Ishikawa (cell line): ENCODE measurements at regions not wholly inside any gene's neighbourhood (a gene's known extent, or its start where the extent isn't known, plus 50 kb on each side); places are given as distances from the start of the nearest gene placed in this dataset.

ENCODE experiments used
- CEBPB ChIP-seq: IDR thresholded peaks from 2 replicates; pipeline ENCODE4 v1.6.1; 2012
- CREB1 ChIP-seq: IDR thresholded peaks from 2 replicates; pipeline ENCODE4 v1.6.1; 2012; ENCODE audit warnings: low read depth
- EGR1 ChIP-seq: IDR thresholded peaks from 2 replicates; pipeline ENCODE4 v1.6.1; 2012
- EP300 ChIP-seq: IDR thresholded peaks from 2 replicates; pipeline ENCODE4 v1.6.1; 2012; ENCODE audit warnings: borderline replicate concordance
- FOXM1 ChIP-seq: IDR thresholded peaks from 2 replicates; pipeline ENCODE4 v1.6.1; 2012; ENCODE audit warnings: low read depth, borderline replicate concordance
- NFIC ChIP-seq: IDR thresholded peaks from 2 replicates; pipeline ENCODE4 v1.6.1; 2012
- RAD21 ChIP-seq: IDR thresholded peaks from 2 replicates; pipeline ENCODE4 v1.6.1; 2012; ENCODE audit warnings: low read depth
- TAF1 ChIP-seq: IDR thresholded peaks from 2 replicates; pipeline ENCODE4 v1.6.1; 2012; ENCODE audit warnings: low read depth, mild to moderate bottlenecking
- TCF12 ChIP-seq: IDR thresholded peaks from 2 replicates; pipeline ENCODE4 v1.6.1; 2012; ENCODE audit warnings: low read depth
- TEAD4 ChIP-seq: IDR thresholded peaks from 2 replicates; pipeline ENCODE4 v1.6.1; 2012
- YY1 ChIP-seq: IDR thresholded peaks from 2 replicates; pipeline ENCODE4 v1.6.1; 2012; ENCODE audit warnings: low read depth
- ZBTB7A ChIP-seq: IDR thresholded peaks from 2 replicates; pipeline ENCODE4 v1.6.1; 2012; ENCODE audit warnings: low read depth
- TF ChIP-seq, protein P1 (sequence below): IDR thresholded peaks from 2 replicates; pipeline ENCODE4 v1.6.1; 2012; ENCODE audit warnings: low read depth, mild to moderate bottlenecking
- TF ChIP-seq, protein P2 (sequence below): IDR thresholded peaks from 2 replicates; pipeline ENCODE4 v1.6.1; 2012
- TF ChIP-seq, protein P3 (sequence below): IDR thresholded peaks from 2 replicates; pipeline ENCODE4 v1.6.1; 2012

DNA sequence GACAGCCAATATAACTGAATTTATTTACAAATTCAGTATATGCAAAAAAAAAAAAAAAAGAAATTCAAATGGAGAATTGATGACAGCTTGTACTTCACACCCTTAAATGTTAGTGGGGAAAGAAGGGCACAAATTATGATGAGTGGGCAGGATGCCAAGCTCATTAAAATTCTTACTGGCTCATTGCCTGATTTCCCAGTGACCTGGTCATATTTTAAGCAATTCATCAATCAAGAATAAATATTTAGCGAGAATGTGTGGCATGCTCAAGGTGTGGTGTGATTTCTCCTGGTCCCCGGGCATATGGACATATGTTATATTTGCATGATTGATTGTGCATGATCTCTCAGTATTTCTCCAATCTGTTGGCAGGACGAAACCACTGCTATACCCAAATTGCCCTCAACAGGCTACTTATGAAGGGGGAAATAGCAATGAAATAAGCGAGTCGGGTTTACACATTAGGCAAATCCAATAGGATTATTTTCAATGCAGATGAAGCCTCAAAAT, 883.0 kb downstream of the LRRTM4 start:
- TF ChIP-seq, protein P1, sequence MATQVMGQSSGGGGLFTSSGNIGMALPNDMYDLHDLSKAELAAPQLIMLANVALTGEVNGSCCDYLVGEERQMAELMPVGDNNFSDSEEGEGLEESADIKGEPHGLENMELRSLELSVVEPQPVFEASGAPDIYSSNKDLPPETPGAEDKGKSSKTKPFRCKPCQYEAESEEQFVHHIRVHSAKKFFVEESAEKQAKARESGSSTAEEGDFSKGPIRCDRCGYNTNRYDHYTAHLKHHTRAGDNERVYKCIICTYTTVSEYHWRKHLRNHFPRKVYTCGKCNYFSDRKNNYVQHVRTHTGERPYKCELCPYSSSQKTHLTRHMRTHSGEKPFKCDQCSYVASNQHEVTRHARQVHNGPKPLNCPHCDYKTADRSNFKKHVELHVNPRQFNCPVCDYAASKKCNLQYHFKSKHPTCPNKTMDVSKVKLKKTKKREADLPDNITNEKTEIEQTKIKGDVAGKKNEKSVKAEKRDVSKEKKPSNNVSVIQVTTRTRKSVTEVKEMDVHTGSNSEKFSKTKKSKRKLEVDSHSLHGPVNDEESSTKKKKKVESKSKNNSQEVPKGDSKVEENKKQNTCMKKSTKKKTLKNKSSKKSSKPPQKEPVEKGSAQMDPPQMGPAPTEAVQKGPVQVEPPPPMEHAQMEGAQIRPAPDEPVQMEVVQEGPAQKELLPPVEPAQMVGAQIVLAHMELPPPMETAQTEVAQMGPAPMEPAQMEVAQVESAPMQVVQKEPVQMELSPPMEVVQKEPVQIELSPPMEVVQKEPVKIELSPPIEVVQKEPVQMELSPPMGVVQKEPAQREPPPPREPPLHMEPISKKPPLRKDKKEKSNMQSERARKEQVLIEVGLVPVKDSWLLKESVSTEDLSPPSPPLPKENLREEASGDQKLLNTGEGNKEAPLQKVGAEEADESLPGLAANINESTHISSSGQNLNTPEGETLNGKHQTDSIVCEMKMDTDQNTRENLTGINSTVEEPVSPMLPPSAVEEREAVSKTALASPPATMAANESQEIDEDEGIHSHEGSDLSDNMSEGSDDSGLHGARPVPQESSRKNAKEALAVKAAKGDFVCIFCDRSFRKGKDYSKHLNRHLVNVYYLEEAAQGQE: no peak
- TF ChIP-seq, protein P2, sequence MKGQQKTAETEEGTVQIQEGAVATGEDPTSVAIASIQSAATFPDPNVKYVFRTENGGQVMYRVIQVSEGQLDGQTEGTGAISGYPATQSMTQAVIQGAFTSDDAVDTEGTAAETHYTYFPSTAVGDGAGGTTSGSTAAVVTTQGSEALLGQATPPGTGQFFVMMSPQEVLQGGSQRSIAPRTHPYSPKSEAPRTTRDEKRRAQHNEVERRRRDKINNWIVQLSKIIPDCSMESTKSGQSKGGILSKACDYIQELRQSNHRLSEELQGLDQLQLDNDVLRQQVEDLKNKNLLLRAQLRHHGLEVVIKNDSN: no peak
- TF ChIP-seq EGR1: no peak
- TF ChIP-seq RAD21: no peak
- no peak for TF ChIP-seq YY1
- no peak for TF ChIP-seq TEAD4
- no peak for TF ChIP-seq NFIC
- TF ChIP-seq CEBPB: no peak
- TF ChIP-seq ZBTB7A: no peak
- no peak for TF ChIP-seq CREB1
- no peak for TF ChIP-seq FOXM1
- TF ChIP-seq EP300: no peak
- no peak for TF ChIP-seq TAF1

DNA sequence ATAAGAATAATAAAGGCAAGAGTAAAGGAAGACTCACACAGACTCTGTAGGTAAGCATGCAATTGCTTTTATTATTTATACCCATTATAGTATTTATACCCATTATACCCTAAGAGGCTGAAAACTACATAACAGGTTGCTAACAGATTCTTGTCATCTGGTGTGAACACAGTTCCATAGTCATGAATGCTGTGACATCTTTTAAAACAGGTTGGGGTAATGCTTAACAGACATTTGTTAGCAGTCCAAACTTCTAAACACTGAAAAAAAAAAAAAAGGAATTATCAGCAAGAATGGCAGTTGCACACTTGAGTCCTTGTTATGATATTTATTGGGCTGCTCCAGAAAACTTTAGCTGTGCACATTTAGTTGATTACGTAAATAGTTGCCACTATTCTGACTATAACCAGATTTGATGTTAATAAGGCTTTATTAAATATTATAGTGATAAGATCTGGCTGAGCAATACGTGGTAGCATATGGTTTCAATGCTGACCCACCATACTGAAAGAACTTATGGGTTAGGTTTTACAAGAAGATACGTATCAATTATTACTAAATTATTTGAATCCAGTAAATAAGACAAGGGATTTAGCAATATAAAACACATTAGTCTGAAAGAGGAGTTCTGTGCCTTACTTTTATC, 888.8 kb downstream of the LRRTM4 start:
- TF ChIP-seq EGR1: no peak
- TF ChIP-seq, protein P3, sequence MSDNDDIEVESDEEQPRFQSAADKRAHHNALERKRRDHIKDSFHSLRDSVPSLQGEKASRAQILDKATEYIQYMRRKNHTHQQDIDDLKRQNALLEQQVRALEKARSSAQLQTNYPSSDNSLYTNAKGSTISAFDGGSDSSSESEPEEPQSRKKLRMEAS: no peak
- no peak for TF ChIP-seq CREB1
- TF ChIP-seq YY1: no peak
- TF ChIP-seq ZBTB7A: no peak
- TF ChIP-seq CEBPB: no peak
- TF ChIP-seq, protein P1: no peak
- no peak for TF ChIP-seq TCF12
- TF ChIP-seq EP300: no peak
- TF ChIP-seq RAD21: no peak
- TF ChIP-seq, protein P2: no peak

DNA sequence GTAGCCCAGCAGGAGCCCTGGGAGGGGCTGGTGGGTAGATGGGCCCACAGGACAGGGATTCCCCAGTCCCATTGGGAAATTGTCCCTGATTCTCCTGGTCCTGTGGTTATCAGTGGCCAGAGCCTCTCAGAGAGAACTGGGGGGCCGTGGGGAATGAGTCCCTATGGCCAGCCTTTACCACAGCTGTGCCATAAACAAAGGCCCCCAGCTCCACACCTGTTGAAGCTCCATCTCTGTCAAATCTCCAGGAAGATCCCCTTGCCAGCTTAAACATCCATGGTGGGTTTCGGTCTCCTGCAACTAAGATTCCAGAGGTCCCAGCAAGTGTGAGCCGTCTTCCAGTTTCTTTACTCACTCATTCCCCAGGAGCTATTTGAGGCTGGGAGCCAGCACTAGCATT, 897.1 kb downstream of the LRRTM4 start:
- TF ChIP-seq YY1 (no peak), RAD21 (no peak), CREB1 (no peak), NFIC (no peak), EP300 (no peak), FOXM1 (no peak), ZBTB7A (no peak), CEBPB (no peak), TCF12 (no peak), EGR1 (no peak), TAF1 (no peak), TEAD4 (no peak)
- TF ChIP-seq, protein P3: no peak
- TF ChIP-seq, protein P1: no peak
- TF ChIP-seq, protein P2: no peak

DNA sequence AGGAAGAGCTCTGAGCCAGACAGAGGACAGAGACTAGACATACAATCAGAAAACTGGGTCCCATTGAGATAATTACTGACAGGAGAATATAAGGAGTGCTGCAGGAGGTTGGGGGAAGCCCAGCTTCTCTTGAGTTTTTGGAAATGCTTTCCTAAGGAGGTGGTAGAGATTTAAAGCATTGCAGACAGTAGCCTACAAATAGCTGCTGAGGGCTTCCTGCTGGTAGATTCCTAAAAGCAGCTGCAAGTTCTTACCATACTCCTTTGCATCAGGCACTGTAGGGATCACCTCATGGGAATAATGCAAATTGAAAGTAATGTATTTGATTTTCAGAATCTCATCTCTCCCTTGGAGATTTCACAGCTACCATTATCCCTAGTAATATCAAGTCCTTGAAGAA, 902.6 kb upstream of the GCFC2 start:
- TF ChIP-seq NFIC (no peak), TCF12 (no peak), RAD21 (no peak), FOXM1 (no peak), CREB1 (no peak), TAF1 (no peak), CEBPB (no peak), YY1 (no peak), ZBTB7A (no peak), EGR1 (no peak)
- TF ChIP-seq, protein P2: no peak
- TF ChIP-seq, protein P1: no peak
